NCI-H526 treated with DMSO at 0.1 percent for 48 hours (cell line): ENCODE measurements at regions not wholly inside any gene's neighbourhood (a gene's known extent, or its start where the extent isn't known, plus 50 kb on each side); places are given as distances from the start of the nearest gene placed in this dataset.

Experiments used
- DNase-seq: peaks from one replicate; lab custom pipeline; 2025; lab: John Stamatoyannopoulos, UW

DNA sequence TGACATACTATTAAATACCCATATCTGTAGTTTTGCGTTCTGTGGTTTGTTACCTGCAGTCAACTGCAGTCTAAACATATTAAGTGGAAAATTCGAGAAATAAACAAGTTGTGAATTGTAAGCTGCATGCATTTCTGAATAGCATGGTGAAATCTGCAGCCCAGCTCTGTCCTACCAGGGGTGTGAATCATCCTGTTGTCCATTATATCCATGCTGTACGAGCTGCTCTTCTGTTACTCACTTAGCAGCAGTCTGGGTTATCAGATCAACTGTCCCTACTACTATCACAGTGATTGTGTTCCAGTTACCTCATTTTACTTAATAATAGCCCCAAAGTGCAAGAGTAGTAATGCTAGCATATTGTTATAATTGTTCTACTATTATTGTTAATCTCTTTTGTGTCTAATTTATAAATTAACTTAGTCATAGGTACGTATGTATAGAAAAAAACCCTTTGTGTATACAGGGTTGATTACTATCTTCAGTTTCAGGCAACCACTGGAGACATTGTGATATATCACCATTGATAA is 173.7 kb upstream of the FAT4 start:
- DNase-seq, result no peak

DNA sequence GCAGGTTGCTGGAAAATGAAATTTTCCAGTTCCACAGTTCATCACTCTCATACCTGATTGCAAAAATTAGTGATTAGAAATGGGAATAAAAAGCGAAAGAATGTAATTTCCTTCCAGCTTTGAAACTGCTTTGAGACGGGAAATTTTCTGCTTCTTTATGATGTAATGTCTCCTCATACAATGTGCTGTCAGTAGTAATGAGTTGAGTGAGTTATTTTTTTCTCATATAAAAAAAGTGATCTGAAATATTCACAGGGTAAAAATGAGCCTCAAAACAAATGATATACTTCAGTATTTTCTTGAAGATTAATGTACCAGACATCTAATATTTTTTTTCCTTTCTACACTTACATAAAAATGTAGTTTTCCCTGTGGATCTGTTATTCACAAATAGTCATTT is 179.1 kb upstream of the FAT4 start:
- no peak for DNase-seq

DNA sequence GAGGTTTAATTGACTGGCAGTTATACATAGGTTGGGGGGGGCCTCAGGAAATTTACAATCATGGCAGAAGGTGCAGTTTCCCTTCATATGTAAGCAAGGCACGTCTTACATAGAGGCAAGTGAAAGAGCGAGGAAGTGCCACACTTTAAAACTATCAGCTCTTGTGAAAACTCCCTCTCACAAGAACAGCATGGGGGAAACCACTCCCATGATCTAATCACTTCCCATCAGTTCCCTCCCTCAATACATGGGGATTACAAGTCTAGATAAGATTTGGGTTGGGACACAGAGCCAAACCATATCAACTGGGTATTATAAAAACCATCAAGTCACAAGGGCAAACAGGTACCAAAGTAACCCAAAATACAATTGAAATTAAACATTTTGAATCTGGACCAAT is 182.0 kb upstream of the FAT4 start:
- no peak for DNase-seq

DNA sequence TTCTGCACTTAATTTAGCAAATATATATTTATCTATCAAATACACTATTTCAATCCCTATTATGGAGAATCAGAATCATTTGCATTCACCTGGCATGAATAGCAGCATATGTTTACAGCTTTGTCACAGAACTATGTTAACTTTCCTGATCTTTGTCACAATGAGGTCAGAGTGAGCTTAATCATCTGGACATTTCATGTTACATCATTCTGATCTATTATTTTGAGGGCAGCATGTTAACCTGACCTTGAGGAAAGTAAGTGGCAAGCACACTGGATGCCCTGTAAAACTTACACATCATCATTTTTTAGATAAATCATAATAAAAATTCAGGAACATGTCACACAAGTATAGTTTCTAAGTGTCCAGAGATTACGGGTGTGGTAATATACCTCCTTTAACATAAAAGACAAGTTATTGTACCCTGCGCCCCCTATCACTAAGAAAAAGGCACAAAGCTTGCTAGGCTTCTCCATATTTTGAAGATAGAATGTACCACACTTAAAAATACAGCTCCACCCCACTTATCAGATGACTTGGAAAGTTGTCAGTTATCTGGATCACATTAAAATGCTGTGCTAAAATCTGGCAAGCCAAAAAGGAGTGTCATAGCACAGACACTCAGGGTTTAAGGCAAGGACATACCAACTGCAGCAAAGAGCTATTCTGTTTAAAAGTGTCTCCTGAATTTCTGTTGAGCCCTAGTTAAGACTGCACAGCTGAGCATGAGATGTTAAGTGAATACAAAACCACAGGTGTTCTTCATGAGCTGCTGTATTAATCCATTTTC is 182.7 kb upstream of the FAT4 start:
- DNase-seq, result no peak

DNA sequence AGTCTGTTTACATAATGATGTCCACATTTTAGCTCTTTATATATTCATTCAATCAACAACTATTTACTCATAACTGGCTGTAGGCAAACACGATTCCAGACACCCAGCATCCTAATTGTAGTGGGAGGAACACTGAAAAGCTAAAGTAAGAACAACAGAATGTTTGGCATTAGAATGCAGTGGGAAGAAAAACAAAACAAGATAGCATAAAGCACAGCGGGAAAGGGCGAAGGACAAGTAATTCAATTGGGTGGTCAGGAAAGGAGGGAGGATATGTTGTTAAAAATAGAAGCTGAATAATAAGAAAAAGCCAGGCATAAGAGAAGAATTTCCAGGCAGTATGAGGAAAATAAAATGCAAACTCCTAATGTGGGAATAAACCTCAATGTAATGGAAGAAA is 189.5 kb upstream of the FAT4 start:
- DNase-seq, result no peak

DNA sequence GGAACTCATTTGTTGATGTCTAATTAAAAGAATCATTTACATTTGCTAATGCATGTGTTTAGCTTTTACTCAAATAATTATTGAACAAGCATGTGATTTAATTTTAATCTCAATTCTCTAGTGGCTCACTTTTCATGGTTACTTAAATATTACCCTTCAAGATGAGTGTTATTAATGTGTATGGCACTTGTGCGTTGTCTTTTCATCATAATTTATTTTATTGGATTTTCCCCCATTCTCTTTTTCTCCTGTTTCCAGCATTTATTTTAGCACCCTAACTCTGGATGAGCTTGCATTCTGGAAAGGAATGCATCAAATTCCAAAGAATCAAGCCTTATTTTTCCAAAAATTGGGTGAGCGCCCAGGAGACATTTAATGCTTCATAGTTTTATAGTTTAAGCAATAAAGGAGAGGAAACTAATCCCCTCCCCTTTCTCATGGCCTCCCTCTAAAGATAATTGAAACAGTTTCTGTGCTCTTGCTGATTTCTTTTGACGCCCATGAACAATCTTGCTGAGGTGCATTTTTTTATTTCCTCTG is 191.1 kb upstream of the FAT4 start:
- DNase-seq, result no peak

DNA sequence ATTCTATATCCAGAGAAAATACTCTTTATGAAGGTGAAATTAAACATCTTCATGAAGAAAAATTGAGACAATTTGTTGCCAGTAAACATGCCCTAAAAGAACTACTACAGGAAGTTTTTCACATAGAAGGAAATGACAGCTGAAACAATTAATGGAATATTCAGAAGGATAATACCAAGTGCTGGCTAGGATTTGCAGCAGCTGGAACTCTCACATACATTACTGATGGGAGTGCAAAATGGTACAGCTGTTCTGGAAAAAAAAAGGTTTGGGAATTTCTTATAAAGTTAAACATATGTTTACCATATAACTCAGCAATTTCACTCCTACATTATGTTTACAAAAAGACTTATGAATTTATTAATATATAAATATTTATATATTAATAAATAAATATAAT is 193.2 kb upstream of the FAT4 start:
- DNase-seq, result no peak

DNA sequence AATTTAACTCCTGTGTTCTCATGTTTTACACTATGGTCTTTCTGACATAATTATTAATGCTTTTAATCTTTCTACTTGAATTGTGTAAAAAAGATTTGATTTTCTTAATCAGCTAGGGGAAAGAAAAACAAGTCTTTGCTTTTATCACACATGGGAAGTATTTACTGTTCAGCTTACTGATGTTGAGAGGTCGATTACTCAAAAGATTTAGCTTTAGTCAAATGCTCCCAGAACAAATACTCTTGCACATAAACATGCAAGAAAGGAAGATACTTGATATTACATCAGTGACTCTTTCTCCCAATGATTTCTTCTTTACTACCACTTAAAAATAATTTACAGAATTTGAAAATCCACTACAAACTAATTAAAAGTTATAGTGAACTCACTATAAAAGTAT is 198.3 kb upstream of the FAT4 start:
- DNase-seq, result no peak

DNA sequence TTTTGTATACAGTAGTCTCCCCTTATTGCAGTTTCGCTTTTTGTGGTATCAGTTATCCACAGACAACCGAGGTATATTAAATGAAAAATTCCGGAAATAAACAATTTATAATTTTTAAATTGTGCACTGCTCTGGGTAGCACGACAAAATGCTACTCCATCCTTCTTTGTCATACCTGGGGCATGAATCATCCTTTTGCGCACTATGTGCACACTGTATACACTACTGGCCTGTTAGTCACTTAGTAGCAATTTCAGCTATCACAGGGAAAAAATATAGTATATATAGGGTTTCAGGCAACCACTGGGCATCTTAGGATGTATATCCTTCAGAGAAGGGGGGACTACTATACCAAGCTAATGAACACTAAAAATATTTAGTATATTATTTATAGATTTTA is 198.8 kb upstream of the FAT4 start:
- DNase-seq, result no peak

DNA sequence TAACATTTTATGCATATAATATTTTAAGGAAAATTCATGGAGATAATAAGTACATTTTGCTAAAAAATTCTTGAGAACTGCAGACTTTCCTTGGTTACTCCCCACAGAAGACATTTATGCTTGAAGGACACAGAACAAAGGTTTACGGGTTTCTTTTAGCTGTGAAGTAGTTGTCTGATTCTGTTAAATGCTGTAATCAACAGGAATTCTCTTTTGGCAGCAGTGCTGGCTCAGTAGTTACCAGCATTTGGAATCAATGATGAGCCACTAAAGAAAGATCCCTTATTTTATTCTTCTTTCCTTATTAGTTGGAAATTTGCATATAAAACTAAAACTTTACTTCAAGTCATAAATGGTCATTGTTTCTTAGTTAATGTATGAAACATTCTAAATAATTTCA is 199.3 kb upstream of the FAT4 start:
- no peak for DNase-seq

DNA sequence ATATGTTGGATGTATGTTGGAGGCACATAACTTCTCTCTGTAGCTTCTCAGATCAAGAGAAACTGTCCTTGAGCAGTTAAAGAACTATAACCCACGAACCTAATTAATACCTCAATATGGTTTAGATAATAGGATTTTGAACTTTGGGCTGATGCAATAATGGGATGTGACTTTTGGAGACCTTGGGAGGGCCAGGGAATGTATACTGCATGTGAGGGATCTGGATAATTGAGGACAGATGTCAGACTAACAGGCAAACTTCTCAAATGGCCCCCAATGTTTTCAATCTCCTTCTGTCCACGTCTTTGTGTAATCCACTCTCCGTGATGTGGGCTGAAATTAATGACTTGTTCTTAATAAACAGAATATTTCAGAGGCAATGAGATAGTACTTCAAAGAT is 202.2 kb upstream of the FAT4 start:
- no peak for DNase-seq

DNA sequence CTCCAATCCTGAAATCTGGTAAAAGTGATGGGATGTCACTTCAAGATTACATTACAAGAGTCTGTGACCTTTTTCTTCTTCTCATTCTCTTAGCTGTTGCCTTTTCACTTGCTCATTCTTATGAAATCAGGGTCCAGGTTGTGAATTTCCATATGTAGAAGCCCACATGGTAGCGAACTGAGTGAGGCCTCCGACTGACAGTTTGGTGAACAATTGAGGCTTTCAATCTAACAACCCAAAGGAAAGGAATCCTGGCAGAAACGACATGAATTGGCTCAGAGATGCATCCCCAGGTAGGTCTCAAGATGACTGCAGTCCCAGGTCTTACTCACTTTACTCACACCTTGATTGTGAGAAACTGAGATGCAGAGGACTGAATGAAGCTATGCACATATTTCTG is 203.4 kb upstream of the FAT4 start:
- DNase-seq, result no peak

DNA sequence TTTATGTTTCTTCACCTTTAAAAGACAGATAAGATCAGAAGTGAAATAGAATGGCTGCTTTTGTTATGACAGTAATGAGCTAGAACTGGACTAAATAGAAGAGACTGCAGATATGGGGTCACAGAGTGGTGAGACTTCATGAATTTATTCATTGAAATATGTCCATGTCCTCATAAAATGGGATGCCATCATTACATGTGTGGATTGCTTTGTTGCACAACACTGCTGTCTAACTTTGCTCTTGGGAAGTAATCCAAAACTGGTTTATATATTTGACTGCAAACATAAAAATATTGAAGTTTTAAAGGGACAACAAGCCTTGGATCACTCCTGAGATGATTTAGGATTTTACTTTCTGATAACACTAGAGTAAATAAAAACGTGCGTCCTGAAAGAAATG is 209.2 kb upstream of the FAT4 start:
- no peak for DNase-seq

DNA sequence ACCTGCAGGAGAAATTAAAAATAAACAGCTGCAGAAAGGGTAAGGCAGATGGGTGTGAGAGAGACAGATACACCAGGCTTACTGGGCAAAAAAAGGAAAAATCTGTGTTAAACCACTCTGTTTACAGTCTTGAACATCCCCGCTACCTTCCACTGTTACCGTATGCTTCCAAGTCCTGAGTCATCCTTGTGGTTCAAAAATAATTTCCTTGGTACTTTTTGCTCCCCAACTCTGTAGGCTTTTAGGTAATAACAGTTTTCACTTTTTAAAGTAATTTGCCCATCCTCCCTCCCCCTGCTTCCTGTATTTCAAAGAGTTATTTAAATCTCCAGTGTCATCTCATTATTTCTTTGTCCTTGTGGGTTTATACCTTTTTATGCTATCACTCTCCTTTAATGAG is 210.1 kb upstream of the FAT4 start:
- no peak for DNase-seq

DNA sequence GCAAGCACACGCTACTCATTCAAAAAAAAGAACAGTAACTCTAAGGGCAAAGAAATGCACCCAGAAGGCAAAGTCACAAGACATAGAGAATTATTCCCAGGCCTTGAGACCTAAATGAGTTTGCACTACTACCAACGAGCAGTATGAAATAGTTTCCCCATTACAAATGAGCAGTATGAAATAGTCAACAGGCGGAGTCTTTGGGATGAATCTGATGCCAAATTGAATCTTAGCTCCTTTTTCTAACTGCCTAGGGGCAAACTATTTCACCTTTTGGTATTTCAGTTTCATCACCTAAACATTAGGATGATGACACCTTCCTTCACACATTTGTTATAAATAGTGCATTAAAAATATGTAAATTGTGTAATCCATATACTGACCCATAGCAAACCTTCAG is 213.0 kb upstream of the FAT4 start:
- DNase-seq, result no peak

DNA sequence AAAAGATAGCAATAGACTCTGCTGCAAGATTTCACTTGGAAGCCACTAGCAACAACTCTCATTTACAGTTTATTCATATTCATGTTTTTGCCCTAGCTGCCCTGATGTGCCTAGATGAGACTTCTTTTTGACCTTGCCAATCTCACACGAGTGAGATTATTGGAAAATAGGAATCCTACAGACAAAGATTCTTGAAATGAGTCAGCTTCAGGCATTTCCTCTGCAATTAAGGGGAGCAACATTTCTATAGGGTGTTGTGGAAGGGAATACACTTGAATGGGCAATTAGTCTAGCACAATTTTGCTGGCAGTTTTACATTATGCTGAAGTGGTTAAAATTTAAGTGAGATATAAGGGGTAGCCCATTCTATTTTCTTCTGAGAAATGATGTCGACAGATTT is 217.0 kb upstream of the FAT4 start:
- no peak for DNase-seq

DNA sequence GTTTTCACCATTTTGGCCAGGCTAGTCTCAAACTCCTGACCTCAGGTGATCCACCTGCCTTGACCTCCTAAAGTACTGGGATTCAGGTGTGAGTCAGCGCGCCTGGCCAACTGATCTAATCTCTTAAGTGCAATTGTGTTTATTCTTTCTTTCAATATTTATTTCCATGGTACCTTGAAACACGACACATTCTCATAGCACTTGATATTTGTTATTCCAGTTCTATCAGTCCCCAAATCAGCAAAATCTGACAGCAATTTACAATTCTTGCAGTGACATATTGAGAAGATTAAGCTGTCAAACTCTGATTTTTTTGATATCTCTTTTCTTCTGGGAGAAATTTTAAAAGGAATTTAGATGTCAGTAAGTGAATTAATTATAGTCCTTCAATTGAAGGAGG is 218.1 kb upstream of the FAT4 start:
- DNase-seq, result no peak

DNA sequence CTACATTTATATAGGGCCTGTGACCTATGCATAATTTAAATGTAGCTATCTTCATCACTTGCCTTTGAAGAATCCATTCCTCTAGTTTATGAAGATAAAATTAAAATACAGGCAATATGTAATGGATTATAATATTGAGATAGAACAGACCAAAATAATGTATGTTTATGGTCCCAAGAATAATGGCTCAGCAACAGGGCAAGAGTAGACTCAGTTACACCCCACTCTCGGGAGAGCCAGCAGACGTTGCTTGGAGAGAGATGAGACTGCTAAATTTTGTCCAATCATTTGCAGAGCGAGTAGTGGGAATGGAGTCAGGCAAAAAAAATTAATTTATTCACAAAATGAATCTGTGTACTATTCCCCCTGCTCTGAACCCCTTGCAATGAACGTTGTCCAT is 223.2 kb upstream of the FAT4 start:
- DNase-seq, result no peak

DNA sequence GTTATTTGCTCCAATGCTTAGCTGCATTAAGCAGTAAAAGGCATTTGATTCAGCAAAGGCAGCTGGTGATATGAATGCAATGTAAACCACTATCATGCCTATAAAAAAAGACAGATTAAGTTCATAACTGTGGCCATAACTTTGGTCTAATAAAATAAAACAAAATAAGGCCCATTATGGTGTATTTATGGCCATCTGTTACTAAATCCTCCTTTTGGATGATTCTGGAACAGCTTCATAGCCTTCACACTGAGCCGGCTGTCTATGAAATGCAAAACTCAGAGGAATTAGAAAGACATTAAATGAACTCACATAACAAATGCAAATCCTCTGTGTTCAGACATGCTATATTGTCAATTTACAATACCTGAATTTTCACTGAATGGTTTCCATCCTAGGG is 223.7 kb upstream of the FAT4 start:
- no peak for DNase-seq

DNA sequence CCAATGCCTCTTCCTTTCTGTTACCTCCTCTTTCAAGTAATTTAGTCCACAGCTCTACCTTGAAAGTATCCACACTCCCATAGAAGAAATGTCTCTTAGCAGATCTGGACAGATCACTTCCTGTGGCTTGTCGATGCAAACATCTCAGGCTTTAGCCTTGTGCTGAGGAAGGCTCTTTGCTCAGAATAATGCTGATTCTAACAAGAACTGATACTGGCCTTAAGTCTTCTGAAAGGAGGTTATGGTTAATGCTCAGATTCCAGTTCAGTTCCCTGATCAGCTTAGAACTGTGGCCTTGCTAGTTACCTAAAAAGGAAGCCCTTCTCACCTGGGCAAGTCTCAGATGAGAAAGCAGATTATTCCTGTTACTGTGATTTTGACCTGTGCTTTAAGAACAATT is 230.1 kb upstream of the FAT4 start:
- no peak for DNase-seq

DNA sequence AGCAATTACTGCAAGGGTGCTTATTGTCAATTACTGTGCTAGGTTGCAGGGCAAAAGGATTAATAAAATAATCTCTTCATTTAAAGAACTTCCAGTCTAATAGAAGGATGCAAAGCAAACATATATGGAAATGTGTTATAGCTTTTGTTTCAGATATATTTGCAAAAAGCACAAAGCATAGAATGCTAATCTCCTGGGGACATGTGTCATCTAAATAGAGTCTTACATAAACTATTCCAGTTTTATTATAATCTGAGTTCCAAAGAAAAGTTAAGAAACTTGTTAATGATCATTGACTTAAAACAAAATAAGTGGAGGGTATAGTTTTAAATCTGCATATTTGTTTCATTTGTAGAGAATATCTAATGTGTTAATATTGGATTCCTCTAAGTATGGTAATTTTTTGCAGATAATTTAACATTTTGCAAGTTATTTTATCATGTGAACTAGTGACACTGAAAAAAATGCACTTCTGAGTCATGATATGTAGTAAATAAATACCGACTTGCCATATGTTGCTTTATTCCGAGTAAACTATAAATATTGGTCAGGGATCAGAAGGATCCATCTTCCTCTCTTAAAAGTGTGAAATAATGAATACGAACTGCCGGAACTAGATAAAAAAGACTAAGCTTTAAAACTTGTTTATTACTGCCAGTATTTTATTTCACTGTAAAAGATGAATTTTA is 231.9 kb upstream of the FAT4 start:
- DNase-seq, result no peak

DNA sequence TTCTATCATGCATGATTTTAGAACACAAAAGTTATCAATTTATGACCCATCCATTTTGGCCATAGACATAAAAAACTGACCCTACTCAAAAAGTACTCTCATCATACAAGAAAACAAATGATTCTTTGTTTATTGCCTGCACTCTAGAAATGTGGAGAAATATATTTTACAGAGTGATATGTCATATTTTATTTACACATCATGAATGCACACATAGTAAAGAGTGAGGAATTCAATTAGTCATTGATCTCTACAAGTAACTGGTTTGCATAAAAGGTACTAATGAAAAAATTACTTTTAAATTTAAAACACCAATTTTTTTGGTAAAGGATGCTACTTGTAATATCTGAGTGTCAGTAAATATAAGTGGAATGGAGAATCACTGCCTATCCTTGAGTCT is 242.5 kb upstream of the FAT4 start:
- no peak for DNase-seq

DNA sequence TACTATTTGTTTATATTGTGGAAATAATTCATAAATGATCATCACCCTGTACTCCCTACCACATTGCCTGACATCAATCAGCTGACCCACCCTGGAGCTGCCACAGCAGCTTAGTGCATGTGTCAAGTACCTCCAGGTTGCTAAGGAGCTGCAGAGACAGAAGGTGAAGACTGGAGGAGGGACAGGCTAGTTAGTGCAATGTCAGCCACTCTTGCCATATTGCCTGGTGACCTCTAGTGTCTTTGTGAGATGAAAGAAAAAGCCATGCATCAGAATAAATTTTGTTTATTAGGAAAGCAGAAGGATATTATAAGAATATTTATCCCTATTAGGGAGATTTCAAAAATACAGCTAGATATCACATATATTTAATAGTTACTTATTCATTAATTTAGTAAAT is 243.9 kb upstream of the FAT4 start:
- DNase-seq, result no peak
